HG03521 (cell line): ENCODE measurements at regions not wholly inside any gene's neighbourhood (a gene's known extent, or its start where the extent isn't known, plus 50 kb on each side); places are given as distances from the start of the nearest gene placed in this dataset.
"Not testable (repeated sequence)": the region's sequence is repeated elsewhere in the genome, so short reads cannot be mapped to it uniquely, and the experiment has no call there.

Experiments
- ATAC-seq: cut with Tn5 transposase; IDR thresholded peaks from one replicate; pipeline ENCODE4 v1.9.1; 2021; ENCODE audit warnings: mild to moderate bottlenecking, moderate library complexity; ENCODE audit not compliant: unreplicated experiment

DNA sequence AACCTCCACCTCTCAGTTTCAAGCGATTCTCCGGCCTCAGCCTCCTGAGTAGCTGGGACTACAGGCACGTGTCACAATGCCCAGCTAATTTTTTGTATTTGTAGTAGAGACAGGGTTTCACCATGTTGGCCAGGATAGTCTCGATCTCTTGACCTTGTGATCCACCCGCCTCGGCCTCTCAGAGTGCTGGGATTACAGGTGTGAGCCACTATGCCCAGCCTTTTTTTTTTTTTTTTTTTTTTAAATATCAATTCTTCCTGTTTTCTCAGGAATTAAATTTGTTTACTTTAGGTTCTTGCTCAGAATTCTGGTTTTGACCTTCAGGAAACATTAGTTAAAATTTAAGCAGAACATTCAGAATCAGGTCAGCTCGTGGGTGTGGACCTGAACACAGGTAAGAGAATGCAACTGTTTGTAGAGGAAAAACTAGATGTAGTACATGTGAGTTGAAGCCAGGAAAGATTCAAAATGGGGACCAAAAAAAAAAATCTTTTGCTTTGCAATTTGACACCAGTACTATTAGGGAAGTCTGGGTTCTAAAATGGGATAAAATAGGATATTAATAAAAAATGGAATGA, 65.5 kb upstream of the ERV3-1 start:
- ATAC-seq, result not testable (repeated sequence)

GRCh38 chr7:65069476-65069875, 63.0 kb upstream of the ERV3-1 start:
- ATAC-seq, result not testable (repeated sequence)

GRCh38 chr7:65062566-65062965, 56.1 kb upstream of the ERV3-1 start:
- ATAC-seq, result not testable (repeated sequence)

GRCh38 chr7:65059247-65059646, 52.8 kb upstream of the ERV3-1 start:
- not testable (repeated sequence) for ATAC-seq
